ENCODE measurements at regions not wholly inside any gene's neighbourhood (a gene's known extent, or its start where the extent isn't known, plus 50 kb on each side); places are given as distances from the start of the nearest gene placed in this dataset.

DNA sequence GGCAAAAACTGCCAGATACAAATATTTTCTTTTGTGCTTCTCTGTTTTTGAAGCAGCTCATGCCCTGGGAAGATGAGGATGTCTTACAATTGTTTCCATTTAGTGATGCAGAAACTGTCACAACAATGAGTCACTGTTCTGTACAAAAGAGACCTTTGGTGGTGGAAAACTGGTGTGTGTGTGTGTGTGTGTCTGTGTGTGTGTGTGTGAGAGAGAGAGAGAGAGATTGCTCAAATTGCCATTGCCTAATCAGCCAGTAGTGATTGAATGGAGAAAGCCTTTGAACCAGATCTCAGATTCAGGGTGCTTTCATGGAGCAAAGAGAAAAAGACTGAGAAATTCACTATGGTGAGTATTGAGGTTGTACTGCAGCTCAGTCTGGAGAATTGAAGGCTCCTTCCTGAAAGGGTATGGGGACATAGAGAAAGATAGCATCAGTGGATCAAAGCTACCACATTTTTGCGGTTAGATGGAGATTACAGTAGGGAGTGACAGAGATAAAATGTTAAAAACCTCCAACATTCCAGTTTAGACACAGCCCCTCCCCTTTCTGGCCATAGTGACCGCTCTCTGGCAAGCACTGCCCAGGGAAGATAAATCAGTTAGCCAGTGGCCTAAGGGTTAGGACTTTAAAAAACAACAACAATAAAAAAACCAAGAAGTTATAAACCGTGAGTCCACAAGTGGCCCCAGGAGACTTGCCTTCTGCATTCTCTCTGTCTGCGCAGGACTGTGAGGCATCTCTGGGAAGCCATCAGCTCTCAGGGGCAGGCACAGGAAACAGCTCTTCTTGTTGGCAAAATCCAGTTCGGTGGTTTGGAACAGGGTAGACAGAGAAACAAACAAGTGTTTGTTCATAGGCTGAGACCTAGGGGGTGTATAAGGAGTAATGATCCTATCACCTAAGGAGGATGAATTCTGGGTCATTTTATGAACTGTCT is 406.5 kb downstream of the DUSP10 start:
- H3K27me3 ChIP-seq = no peaks in the 10 kb centered on the region
- DNase-seq = peak; percentile 8 to 57
- no peaks in the 10 kb centered on the region for H3K36me3 ChIP-seq
- H3K4me3 ChIP-seq = peak overlapping the region in 2 of 4 donors; percentile 2 to 29
- TF ChIP-seq, protein P1, sequence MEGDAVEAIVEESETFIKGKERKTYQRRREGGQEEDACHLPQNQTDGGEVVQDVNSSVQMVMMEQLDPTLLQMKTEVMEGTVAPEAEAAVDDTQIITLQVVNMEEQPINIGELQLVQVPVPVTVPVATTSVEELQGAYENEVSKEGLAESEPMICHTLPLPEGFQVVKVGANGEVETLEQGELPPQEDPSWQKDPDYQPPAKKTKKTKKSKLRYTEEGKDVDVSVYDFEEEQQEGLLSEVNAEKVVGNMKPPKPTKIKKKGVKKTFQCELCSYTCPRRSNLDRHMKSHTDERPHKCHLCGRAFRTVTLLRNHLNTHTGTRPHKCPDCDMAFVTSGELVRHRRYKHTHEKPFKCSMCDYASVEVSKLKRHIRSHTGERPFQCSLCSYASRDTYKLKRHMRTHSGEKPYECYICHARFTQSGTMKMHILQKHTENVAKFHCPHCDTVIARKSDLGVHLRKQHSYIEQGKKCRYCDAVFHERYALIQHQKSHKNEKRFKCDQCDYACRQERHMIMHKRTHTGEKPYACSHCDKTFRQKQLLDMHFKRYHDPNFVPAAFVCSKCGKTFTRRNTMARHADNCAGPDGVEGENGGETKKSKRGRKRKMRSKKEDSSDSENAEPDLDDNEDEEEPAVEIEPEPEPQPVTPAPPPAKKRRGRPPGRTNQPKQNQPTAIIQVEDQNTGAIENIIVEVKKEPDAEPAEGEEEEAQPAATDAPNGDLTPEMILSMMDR (IDR thresholded peaks at IDR 0.05 in 4 of 5, conservative IDR thresholded peaks at IDR 0.05 in 1 of 5) = no peak
- TF ChIP-seq POLR2A (IDR thresholded peaks at IDR 0.05) = no peak
- H3K27ac ChIP-seq = peak overlapping the region in 3 of 4 donors; percentile 39 to 60 (median 52)
- no peaks in the 10 kb centered on the region for H3K9me3 ChIP-seq
- H3K4me1 ChIP-seq = peaks cover 0 to 5% of the 10 kb centered on the region in 2 donors
- in situ Hi-C loops (cut with MboI; ENCODE audit: low sequenced_read_pairs in 4 of 4) = no loop called here
- intact Hi-C loops (cut with DNase I; ENCODE audit: low total_unique reads) = no loop called here
- peak; percentile 67 to 74 for ATAC-seq

DNA sequence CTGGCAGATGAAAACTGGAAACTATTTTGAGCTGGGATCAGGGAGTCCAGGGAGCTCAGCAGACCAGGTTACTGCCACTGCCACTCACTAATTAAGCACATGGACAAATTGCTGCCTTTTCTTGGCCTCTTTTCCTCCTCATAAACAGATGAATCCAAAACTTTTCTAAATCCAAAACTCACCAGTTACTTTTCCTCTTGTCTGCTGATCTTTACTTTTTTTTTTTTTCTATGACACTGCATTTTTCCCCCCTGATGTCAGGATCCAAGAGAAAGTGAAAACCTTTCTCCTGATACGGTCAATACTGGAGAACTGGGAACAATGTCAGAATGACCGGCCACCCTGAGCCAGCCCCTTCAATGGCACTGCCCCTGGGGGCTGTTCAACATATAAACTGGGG is 405.8 kb downstream of the DUSP10 start:
- in situ Hi-C loops (cut with MboI; ENCODE audit: low sequenced_read_pairs in 4 of 4) = no loop called here
- H3K9me3 ChIP-seq = no peaks in the 10 kb centered on the region
- intact Hi-C loops (cut with DNase I; ENCODE audit: low total_unique reads) = no loop called here
- peaks cover 0 to 5% of the 10 kb centered on the region in 2 donors for H3K4me1 ChIP-seq
- H3K27me3 ChIP-seq = no peaks in the 10 kb centered on the region
- TF ChIP-seq, protein P1 (IDR thresholded peaks at IDR 0.05 in 4 of 5, conservative IDR thresholded peaks at IDR 0.05 in 1 of 5) = no peak
- no peak for TF ChIP-seq POLR2A (IDR thresholded peaks at IDR 0.05)
- peak overlapping the region in 1 of 4 donors; percentile 2 for H3K4me3 ChIP-seq
- H3K27ac ChIP-seq = peak overlapping the region in 3 of 4 donors; percentile 39 to 60 (median 52)
- H3K36me3 ChIP-seq = no peaks in the 10 kb centered on the region
- peak in 1 of 2 donors; percentile 33 for ATAC-seq
- no peak for DNase-seq

DNA sequence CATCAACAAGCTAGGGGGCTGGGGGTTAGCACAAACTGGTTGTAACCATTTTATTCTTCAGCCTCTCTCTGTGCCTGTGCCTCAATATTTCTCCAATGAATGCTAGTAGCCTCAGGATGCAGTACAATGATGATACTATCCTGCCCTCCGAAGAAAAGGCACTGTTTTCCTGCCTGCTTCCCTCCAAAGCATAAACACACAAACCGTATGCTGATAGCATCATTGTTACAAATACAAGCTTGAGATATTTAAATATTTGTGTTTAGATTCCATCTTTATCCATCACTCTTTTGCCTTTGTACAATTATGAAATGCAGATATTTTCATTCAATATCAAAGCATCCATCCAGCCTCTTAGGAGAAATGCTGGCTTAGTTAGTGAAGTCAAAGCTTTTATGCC is 404.8 kb downstream of the DUSP10 start:
- TF ChIP-seq, protein P1 (IDR thresholded peaks at IDR 0.05 in 4 of 5, conservative IDR thresholded peaks at IDR 0.05 in 1 of 5) = no peak
- no peak for TF ChIP-seq POLR2A (IDR thresholded peaks at IDR 0.05)
- Histone ChIP-seq H3K27ac (no peak overlapping the region), H3K9me3 (no peaks in the 10 kb centered on the region), H3K36me3 (no peaks in the 10 kb centered on the region), H3K27me3 (no peaks in the 10 kb centered on the region), H3K4me3 (no peak overlapping the region), H3K4me1 (peaks cover 0 to 5% of the 10 kb centered on the region in 2 donors)
- ATAC-seq (no peak), DNase-seq (no peak)
- in situ Hi-C loops (cut with MboI; ENCODE audit: low sequenced_read_pairs in 4 of 4) = no loop called here
- intact Hi-C loops (cut with DNase I; ENCODE audit: low total_unique reads) = no loop called here

DNA sequence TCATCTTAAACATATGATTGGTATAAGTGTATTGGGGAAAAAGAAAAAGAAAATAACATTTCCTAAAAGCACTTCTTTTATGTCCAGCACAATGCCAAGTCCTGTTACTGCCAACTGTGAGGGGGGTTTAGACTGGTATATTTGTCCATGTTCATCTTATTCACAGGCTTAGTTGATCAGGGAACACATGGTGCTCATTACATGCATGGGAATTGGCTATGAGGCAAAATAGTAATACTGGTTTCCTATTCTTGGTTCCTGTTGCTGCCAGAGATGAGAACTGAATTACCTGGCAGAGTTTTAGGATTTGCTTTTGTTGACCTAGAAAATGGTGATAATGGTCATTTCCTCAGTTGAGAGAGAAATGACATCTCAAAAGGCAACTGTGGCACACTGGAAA is 398.8 kb downstream of the DUSP10 start:
- ATAC-seq (no peak), DNase-seq (no peak)
- Histone ChIP-seq H3K4me3 (no peak overlapping the region), H3K27me3 (no peaks in the 10 kb centered on the region), H3K9me3 (no peaks in the 10 kb centered on the region), H3K4me1 (no peaks in the 10 kb centered on the region), H3K27ac (no peak overlapping the region), H3K36me3 (no peaks in the 10 kb centered on the region)
- in situ Hi-C loops (cut with MboI; ENCODE audit: low sequenced_read_pairs in 4 of 4) = no loop called here
- intact Hi-C loops (cut with DNase I; ENCODE audit: low total_unique reads) = no loop called here
- TF ChIP-seq POLR2A (IDR thresholded peaks at IDR 0.05) = no peak
- TF ChIP-seq, protein P1 (IDR thresholded peaks at IDR 0.05 in 4 of 5, conservative IDR thresholded peaks at IDR 0.05 in 1 of 5) = no peak
